HG03159 (cell line): ENCODE measurements at regions not wholly inside any gene's neighbourhood (a gene's known extent, or its start where the extent isn't known, plus 50 kb on each side); places are given as distances from the start of the nearest gene placed in this dataset.
"Not testable (repeated sequence)": the region's sequence is repeated elsewhere in the genome, so short reads cannot be mapped to it uniquely, and the experiment has no call there.

Experiments used
- ATAC-seq: cut with Tn5 transposase; IDR thresholded peaks from one replicate; pipeline ENCODE4 v1.9.1; 2021; ENCODE audit warnings: mild to moderate bottlenecking, moderate library complexity; ENCODE audit not compliant: unreplicated experiment

- no peak for ATAC-seq
Observed at GRCh38 chr4:60589425-60589824, 610.7 kb upstream of the ADGRL3 start.

GRCh38 chr4:60590116-60590515 is 610.0 kb upstream of the ADGRL3 start:
- no peak for ATAC-seq

- ATAC-seq: no peak
Observed at GRCh38 chr4:60605646-60606354, 594.3 kb upstream of the ADGRL3 start.

- ATAC-seq: no peak
Observed at GRCh38 chr4:60611762-60612496, 588.2 kb upstream of the ADGRL3 start.

GRCh38 chr4:60617731-60618130 is 582.4 kb upstream of the ADGRL3 start:
- ATAC-seq: no peak

- no peak for ATAC-seq
Observed at GRCh38 chr4:60619531-60620305, 580.4 kb upstream of the ADGRL3 start.

- ATAC-seq: no peak
Observed at GRCh38 chr4:60637976-60638375, 562.1 kb upstream of the ADGRL3 start.

- ATAC-seq: no peak
Observed at GRCh38 chr4:60648774-60649173, 551.4 kb upstream of the ADGRL3 start.

GRCh38 chr4:60652933-60653332 is 547.2 kb upstream of the ADGRL3 start:
- ATAC-seq: no peak

GRCh38 chr4:60655356-60655755 is 544.8 kb upstream of the ADGRL3 start:
- no peak for ATAC-seq

- ATAC-seq: no peak
Observed at GRCh38 chr4:60656171-60656570, 544.0 kb upstream of the ADGRL3 start.

GRCh38 chr4:60657041-60657440 is 543.1 kb upstream of the ADGRL3 start:
- no peak for ATAC-seq

GRCh38 chr4:60657807-60658206 is 542.3 kb upstream of the ADGRL3 start:
- ATAC-seq: no peak

GRCh38 chr4:60663769-60664168 is 536.4 kb upstream of the ADGRL3 start:
- ATAC-seq: no peak

GRCh38 chr4:60682901-60683300 is 517.2 kb upstream of the ADGRL3 start:
- ATAC-seq: no peak

GRCh38 chr4:60683357-60683756 is 516.8 kb upstream of the ADGRL3 start:
- no peak for ATAC-seq

- ATAC-seq: no peak
Observed at GRCh38 chr4:60683973-60684372, 516.2 kb upstream of the ADGRL3 start.

GRCh38 chr4:60696062-60696461 is 504.1 kb upstream of the ADGRL3 start:
- ATAC-seq: not testable (repeated sequence)

- no peak for ATAC-seq
Observed at GRCh38 chr4:60709061-60709460, 491.1 kb upstream of the ADGRL3 start.

- ATAC-seq: no peak
Observed at GRCh38 chr4:60718874-60719273, 481.3 kb upstream of the ADGRL3 start.

GRCh38 chr4:60721685-60722084 is 478.4 kb upstream of the ADGRL3 start:
- no peak for ATAC-seq

- ATAC-seq: no peak
Observed at GRCh38 chr4:60723796-60724195, 476.3 kb upstream of the ADGRL3 start.
